NCI-H524 (cell line): ENCODE measurements at regions not wholly inside any gene's neighbourhood (a gene's known extent, or its start where the extent isn't known, plus 50 kb on each side); places are given as distances from the start of the nearest gene placed in this dataset.
A peak's percentile ranks its signal among the peaks of the same experiment; 100 is the strongest.
"Not testable (repeated sequence)": the region's sequence is repeated elsewhere in the genome, so short reads cannot be mapped to it uniquely, and the experiment has no call there.

ENCODE experiments used
- DNase-seq, 2 experiments: peaks; one replicate each; lab custom pipeline; 2025; lab: John Stamatoyannopoulos, UW

GRCh38 chr7:6938284-6938683 is 112.2 kb upstream of the CCZ1B start:
- DNase-seq = peak in 1 of 2 experiments; percentile 51

- not testable (repeated sequence) for DNase-seq
These were observed 113.1 kb upstream of the CCZ1B start for GRCh38 chr7:6939126-6939525.

- peak; percentile 29 to 63 for DNase-seq
These were observed 113.8 kb upstream of the CCZ1B start for GRCh38 chr7:6939896-6940295.

- not testable (repeated sequence) for DNase-seq
These were observed 120.8 kb upstream of the CCZ1B start for GRCh38 chr7:6946873-6947272.

- DNase-seq = not testable (repeated sequence)
These were observed 124.2 kb upstream of the CCZ1B start for GRCh38 chr7:6950231-6950630.

- not testable (repeated sequence) for DNase-seq
These were observed 125.5 kb upstream of the CCZ1B start for GRCh38 chr7:6951553-6951952.

- DNase-seq = not testable (repeated sequence)
These were observed 127.2 kb upstream of the CCZ1B start for GRCh38 chr7:6953138-6953797.

- DNase-seq = not testable (repeated sequence)
These were observed 127.7 kb upstream of the CCZ1B start for GRCh38 chr7:6953798-6954181.

GRCh38 chr7:6955385-6955784 is 129.3 kb upstream of the CCZ1B start:
- DNase-seq = not testable (repeated sequence)

GRCh38 chr7:6955990-6956566 is 130.0 kb upstream of the CCZ1B start:
- not testable (repeated sequence) for DNase-seq

GRCh38 chr7:6958371-6958770 is 132.3 kb upstream of the CCZ1B start:
- DNase-seq = not testable (repeated sequence)

GRCh38 chr7:6959942-6960341 is 133.9 kb upstream of the CCZ1B start:
- DNase-seq = not testable (repeated sequence)

GRCh38 chr7:6962871-6963270 is 136.8 kb upstream of the CCZ1B start:
- DNase-seq = not testable (repeated sequence)

GRCh38 chr7:6965051-6965450 is 139.0 kb upstream of the CCZ1B start:
- peak; percentile 2 to 37 for DNase-seq

- not testable (repeated sequence) for DNase-seq
These were observed 144.1 kb upstream of the CCZ1B start for GRCh38 chr7:6970180-6970579.

- not testable (repeated sequence) for DNase-seq
These were observed 148.8 kb upstream of the CCZ1B start for GRCh38 chr7:6974876-6975275.

- not testable (repeated sequence) for DNase-seq
These were observed 149.3 kb upstream of the CCZ1B start for GRCh38 chr7:6975346-6975745.

GRCh38 chr7:6977368-6977767 is 151.3 kb upstream of the CCZ1B start:
- DNase-seq = not testable (repeated sequence)

GRCh38 chr7:6978326-6978725 is 152.3 kb upstream of the CCZ1B start:
- DNase-seq = not testable (repeated sequence)

GRCh38 chr7:6979456-6979855 is 153.4 kb upstream of the CCZ1B start:
- DNase-seq = peak in 1 of 2 experiments; percentile 52

GRCh38 chr7:6982375-6982774 is 156.3 kb upstream of the CCZ1B start:
- not testable (repeated sequence) for DNase-seq

GRCh38 chr7:6986892-6987291 is 160.8 kb upstream of the CCZ1B start:
- not testable (repeated sequence) for DNase-seq

- DNase-seq = not testable (repeated sequence)
These were observed 162.5 kb upstream of the CCZ1B start for GRCh38 chr7:6988608-6989007.

- not testable (repeated sequence) for DNase-seq
These were observed 163.9 kb upstream of the CCZ1B start for GRCh38 chr7:6989968-6990367.
